Heart left ventricle (tissue), 13 donors: ENCODE measurements at regions not wholly inside any gene's neighbourhood (a gene's known extent, or its start where the extent isn't known, plus 50 kb on each side); places are given as distances from the start of the nearest gene placed in this dataset.

Experiments
- CTCF ChIP-seq, 12 donors: fragments of 200-600 bp; sonication (generic) in 4 of 12; IDR thresholded peaks; one replicate each; pipeline versions ENCODE4 v1.5.0 to v1.8.0; 2018 to 2022; ENCODE audit warnings: antibody characterized with exemption in 12 of 12, mild to moderate bottlenecking in 5 of 12
- POLR2A ChIP-seq, 2 donors: fragments of 450-650 bp; IDR thresholded peaks; one replicate each; pipeline ENCODE4 v1.6.1; 2017; ENCODE audit warnings: antibody characterized with exemption in 2 of 2, mild to moderate bottlenecking in 2 of 2, moderate library complexity in 2 of 2
- donor health status: ischemic (EF 13 %, LVEDD 7.1; RV severe dilation, severe dysfunction).
- donor health status: DM: no; HTN: yes; CAD: no.
- donor health status: DM: no; HTN: no; CAD: no.
- donor health status: ischemic (EF 25% LVEDD 6.9; RV normal size, moderate dysfunction).
- donor health status: ischemic (EF 25% LVEDD 5.7; RV mildly dilated, moderate dysfunction).
- donor health status: ischemic (EF 35%, LVEDD 5.7; RV mildly dilated, moderate dysfunction).
- donor health status: nonischemic (EF 11% LVEDD 7.7; RV severe dilation, severe dysfunction).
- donor health status: DM: yes; HTN: yes; CAD: no.
- donor health status: PGD.
- donor health status: ischemic (EF 29% LVEDD 5.4; RV normal size, mild dysfunction).
- donor health status: nonischemic (EF 23%, LVEDD 6.1; RV moderate dilation, normal function).

DNA sequence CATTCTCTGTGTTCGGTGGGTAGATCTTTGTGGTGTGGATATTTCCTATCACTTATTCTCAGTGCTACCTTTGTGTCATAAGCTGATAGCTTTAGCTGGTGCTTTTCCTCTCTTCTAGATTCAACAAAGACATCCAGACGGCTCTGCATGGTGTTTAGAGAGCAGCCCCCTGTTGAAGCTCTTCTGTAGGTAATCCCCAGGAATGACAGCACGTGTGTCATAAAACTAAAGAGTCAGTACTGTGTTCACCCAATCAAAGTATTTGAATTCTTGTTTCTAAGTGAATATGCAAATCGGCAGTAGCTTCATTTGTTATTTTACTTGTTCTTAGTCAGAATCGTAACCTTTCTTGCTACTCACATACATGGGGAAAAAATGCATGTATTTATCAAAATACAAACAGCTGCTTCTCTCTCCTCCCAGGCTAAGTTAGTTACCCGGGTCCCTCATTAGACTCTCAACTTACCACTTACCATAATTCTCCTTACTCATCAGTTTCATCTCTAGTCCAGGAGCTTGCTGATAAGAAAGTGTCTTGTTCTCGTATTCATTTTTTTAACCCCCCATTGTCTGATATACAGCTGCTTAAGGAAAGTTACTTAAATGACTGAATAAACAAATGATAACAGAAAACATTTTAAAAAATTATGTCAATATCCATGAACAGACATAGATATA, 1696.0 kb upstream of the WWC1 start:
- TF ChIP-seq CTCF (IDR thresholded peaks at IDR 0.05) = no peak
- TF ChIP-seq POLR2A (IDR thresholded peaks at IDR 0.05) = no peak
